Activated CD4-positive, alpha-beta T cell treated with anti-CD3 and anti-CD28 coated beads, Interleukin-2, amount 50 U/mL, for 24 hours (primary cell): ENCODE measurements at regions not wholly inside any gene's neighbourhood (a gene's known extent, or its start where the extent isn't known, plus 50 kb on each side); places are given as distances from the start of the nearest gene placed in this dataset.

Source experiments
- DNase-seq, 2 donors: peaks; one replicate each; pipeline ENCODE4 v3.0.0-alpha.2; 2020; ENCODE audit warnings: low read depth in 1 of 2, low spot score in 1 of 2

- DNase-seq, result no peak
Measured at GRCh38 chr16:86862595-86863280, 284.4 kb downstream of the FOXL1 start.

GRCh38 chr16:86863609-86864008, 285.3 kb downstream of the FOXL1 start:
- DNase-seq, result no peak

GRCh38 chr16:86864586-86864985, 286.2 kb downstream of the FOXL1 start:
- no peak for DNase-seq

- no peak for DNase-seq
Measured at GRCh38 chr16:86865851-86866662, 287.7 kb downstream of the FOXL1 start.

GRCh38 chr16:86866986-86867722, 288.8 kb downstream of the FOXL1 start:
- no peak for DNase-seq

- no peak for DNase-seq
Measured at GRCh38 chr16:86868070-86868469, 289.7 kb downstream of the FOXL1 start.

- DNase-seq, result no peak
Measured at GRCh38 chr16:86868786-86869185, 290.4 kb downstream of the FOXL1 start.

GRCh38 chr16:86869288-86870022, 291.1 kb downstream of the FOXL1 start:
- DNase-seq, result no peak

GRCh38 chr16:86870380-86870779, 292.0 kb downstream of the FOXL1 start:
- DNase-seq, result no peak

- no peak for DNase-seq
Measured at GRCh38 chr16:86872131-86872530, 293.8 kb downstream of the FOXL1 start.

- DNase-seq, result no peak
Measured at GRCh38 chr16:86872833-86873232, 294.5 kb downstream of the FOXL1 start.

GRCh38 chr16:86874141-86874540, 295.8 kb downstream of the FOXL1 start:
- DNase-seq, result peak in 1 of 2 donors; percentile 9

GRCh38 chr16:86876499-86876898, 298.1 kb downstream of the FOXL1 start:
- DNase-seq, result no peak

GRCh38 chr16:86877108-86877507, 298.8 kb downstream of the FOXL1 start:
- DNase-seq, result no peak

GRCh38 chr16:86877835-86878234, 299.5 kb downstream of the FOXL1 start:
- DNase-seq, result no peak

GRCh38 chr16:86878236-86879080, 300.1 kb downstream of the FOXL1 start:
- DNase-seq, result no peak

- DNase-seq, result no peak
Measured at GRCh38 chr16:86879268-86879667, 300.9 kb downstream of the FOXL1 start.

GRCh38 chr16:86880316-86881117, 302.2 kb downstream of the FOXL1 start:
- no peak for DNase-seq

GRCh38 chr16:86881118-86881510, 302.8 kb downstream of the FOXL1 start:
- no peak for DNase-seq
